ENCODE measurements at regions not wholly inside any gene's neighbourhood (a gene's known extent, or its start where the extent isn't known, plus 50 kb on each side); places are given as distances from the start of the nearest gene placed in this dataset.

DNA sequence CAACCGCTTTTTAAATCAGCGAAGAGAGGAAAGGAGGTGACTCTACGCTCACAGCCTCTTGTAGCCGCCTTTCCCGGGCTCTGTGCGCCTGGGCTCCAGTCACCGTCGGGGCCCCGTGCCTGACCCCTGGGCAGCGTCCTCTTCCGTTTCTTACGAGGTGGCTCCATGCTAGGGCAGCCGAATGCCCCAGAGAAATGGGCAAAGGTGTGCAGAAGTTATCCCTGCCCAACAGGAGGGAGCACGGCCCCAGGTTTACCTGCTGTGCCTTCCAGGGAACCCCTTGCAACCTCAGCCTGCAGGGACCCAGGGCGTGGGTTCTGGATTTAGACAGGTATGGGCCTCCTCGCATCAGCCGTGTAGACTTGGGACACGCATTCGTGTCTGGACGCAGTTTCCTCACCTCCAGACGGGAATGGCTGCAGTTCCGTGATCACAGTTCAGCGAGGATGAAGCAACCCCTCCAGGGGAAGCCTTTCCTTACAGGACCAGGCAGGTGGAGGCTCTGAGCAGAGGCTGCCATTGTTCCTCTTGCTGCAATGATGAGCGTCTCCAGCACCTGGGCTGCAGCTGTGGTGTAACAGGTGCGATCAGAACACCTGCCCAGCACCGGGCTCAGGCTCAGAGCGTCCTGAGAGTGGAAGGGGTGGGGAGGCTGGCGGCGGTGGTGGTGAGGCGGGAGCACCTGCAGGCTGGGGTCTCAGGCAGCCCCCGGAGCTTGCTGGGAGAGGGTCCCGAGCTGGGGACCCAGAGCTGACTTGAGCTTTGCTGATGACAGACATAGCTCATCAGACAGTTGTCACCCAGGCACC is 81.3 kb upstream of the BHLHE23 start:
- peaks cover 44% of the 10 kb centered on the region for H3K27me3 Mint-ChIP-seq
- Histone ChIP-seq H3K27ac (ENCODE audit: low read depth in 1 of 2, low read length in 2 of 2) (no peak overlapping the region), H3K36me3 (ENCODE audit: insufficient read depth, low read length) (no peaks in the 10 kb centered on the region), H3K9me3 (ENCODE audit: control insufficient read depth in 1 of 2, insufficient read depth in 1 of 2, low read length in 2 of 2) (peaks cover 0 to 41% of the 10 kb centered on the region in 2 experiments), H3K27me3 (ENCODE audit: control insufficient read depth in 1 of 2, insufficient read depth in 2 of 2, low read length in 2 of 2) (peaks cover 20 to 39% of the 10 kb centered on the region in 2 experiments), H3K4me3 (ENCODE audit: low read length) (no peak overlapping the region), H3K4me1 (ENCODE audit: insufficient read depth, low read length) (no peaks in the 10 kb centered on the region)
- POLR2A ChIA-PET = no interaction called here
- no peak overlapping the region for H3K4me3 Mint-ChIP-seq
- TF ChIP-seq, protein P1, sequence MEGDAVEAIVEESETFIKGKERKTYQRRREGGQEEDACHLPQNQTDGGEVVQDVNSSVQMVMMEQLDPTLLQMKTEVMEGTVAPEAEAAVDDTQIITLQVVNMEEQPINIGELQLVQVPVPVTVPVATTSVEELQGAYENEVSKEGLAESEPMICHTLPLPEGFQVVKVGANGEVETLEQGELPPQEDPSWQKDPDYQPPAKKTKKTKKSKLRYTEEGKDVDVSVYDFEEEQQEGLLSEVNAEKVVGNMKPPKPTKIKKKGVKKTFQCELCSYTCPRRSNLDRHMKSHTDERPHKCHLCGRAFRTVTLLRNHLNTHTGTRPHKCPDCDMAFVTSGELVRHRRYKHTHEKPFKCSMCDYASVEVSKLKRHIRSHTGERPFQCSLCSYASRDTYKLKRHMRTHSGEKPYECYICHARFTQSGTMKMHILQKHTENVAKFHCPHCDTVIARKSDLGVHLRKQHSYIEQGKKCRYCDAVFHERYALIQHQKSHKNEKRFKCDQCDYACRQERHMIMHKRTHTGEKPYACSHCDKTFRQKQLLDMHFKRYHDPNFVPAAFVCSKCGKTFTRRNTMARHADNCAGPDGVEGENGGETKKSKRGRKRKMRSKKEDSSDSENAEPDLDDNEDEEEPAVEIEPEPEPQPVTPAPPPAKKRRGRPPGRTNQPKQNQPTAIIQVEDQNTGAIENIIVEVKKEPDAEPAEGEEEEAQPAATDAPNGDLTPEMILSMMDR (IDR thresholded peaks at IDR 0.05) = no peak
- CTCF ChIA-PET = no interaction called here
- H3K36me3 Mint-ChIP-seq (ENCODE audit: low read depth) = no peaks in the 10 kb centered on the region
- intact Hi-C loops (cut with DNase I, micrococcal nuclease) = no loop called here
- H3K27ac Mint-ChIP-seq = no peak overlapping the region
- H3K4me1 Mint-ChIP-seq (ENCODE audit: low read depth) = no peaks in the 10 kb centered on the region
- ATAC-seq (ENCODE audit: poor library complexity) (no peak), DNase-seq (peak in 1 of 14 experiments; percentile 21)
- H3K9me3 Mint-ChIP-seq = no peaks in the 10 kb centered on the region

DNA sequence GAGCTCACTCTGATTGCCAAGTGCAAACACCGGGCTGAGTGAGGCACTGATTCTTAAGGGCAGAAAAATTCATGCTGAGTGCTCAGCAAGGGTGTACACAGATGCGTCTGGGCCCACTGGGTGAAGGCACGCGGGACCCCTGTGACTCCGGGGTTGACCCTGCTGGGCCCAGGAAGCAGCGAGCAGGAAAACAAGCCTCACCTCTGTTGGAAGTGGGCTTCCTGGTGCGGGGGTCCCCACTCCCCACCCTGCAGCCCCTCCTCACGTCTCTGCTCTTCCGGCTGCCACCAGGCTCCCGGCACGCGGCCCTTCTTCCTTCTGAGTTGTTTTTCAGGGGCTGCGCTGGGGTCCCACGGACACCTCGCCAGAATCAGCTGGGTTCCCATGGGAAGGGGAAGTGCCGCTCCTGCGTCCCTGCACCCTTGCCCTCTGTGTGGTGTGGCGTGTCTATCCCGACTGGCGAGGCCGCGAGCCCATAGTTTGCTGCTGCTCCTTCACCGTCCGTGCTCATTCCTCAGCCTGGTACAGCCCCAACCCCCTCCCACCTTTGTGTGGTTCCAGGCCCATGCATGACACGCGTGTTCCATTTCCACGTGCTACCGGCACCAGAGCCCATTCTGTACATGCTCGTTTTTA is 80.6 kb upstream of the BHLHE23 start:
- Histone ChIP-seq H3K36me3 (ENCODE audit: insufficient read depth, low read length) (no peaks in the 10 kb centered on the region), H3K9me3 (ENCODE audit: control insufficient read depth in 1 of 2, insufficient read depth in 1 of 2, low read length in 2 of 2) (peaks cover 0 to 45% of the 10 kb centered on the region in 2 experiments), H3K4me1 (ENCODE audit: insufficient read depth, low read length) (no peaks in the 10 kb centered on the region), H3K4me3 (ENCODE audit: low read length) (no peak overlapping the region), H3K27ac (ENCODE audit: low read depth in 1 of 2, low read length in 2 of 2) (no peak overlapping the region), H3K27me3 (ENCODE audit: control insufficient read depth in 1 of 2, insufficient read depth in 2 of 2, low read length in 2 of 2) (peaks cover 26 to 36% of the 10 kb centered on the region in 2 experiments)
- DNase-seq (peak in 1 of 14 experiments; percentile 27), ATAC-seq (ENCODE audit: poor library complexity) (no peak)
- Mint-ChIP-seq H3K27me3 (peaks cover 42% of the 10 kb centered on the region), H3K4me3 (no peak overlapping the region), H3K36me3 (ENCODE audit: low read depth) (no peaks in the 10 kb centered on the region), H3K9me3 (no peaks in the 10 kb centered on the region), H3K4me1 (ENCODE audit: low read depth) (no peaks in the 10 kb centered on the region), H3K27ac (no peak overlapping the region)
- intact Hi-C loops (cut with DNase I, micrococcal nuclease) = no loop called here
- TF ChIP-seq, protein P1 (IDR thresholded peaks at IDR 0.05) = no peak
- CTCF ChIA-PET = no interaction called here
- POLR2A ChIA-PET = no interaction called here

DNA sequence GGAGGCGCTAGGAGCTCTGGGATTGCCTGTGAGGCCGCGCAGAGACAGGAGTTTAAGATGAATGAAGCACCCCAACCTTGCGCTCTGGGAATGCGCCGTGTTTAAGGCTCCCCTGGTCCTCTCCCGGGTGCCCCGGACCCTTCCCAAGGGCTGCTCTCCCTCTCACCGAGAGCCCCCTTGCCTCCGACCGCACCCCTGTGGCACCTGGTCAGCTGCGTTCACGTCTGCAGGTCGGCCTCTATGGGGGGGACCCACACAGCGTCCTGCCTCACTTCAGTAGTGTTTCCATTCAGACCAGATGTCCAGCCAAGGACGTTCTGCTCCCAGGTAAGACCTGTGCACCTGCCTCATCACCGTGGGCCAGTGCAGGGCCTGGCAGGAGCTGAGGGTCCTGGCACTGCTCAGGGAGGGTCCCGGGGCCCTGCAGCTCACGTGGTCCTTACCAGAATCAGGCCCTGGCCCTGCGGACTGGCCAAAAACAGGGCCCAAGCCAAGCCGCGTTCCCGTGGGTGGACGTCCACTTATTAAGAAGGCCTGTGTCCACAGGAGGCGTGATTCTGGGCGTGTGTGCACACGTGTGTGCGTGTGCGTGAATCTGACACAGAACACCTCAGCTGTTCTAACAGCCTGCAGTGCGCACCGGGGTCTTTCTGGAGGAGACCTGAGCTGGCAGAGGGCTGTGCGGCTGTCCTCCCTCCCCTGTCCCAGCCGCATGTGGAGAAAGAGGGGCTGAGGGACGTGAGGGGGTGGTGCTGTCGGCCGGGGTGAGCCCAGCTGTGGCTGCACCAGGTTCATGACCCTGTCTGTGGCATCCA is 79.9 kb upstream of the BHLHE23 start:
- H3K4me3 Mint-ChIP-seq = no peak overlapping the region
- DNase-seq (peak in 1 of 14 experiments; percentile 30), ATAC-seq (ENCODE audit: poor library complexity) (no peak)
- H3K4me1 Mint-ChIP-seq (ENCODE audit: low read depth) = no peaks in the 10 kb centered on the region
- peaks cover 25 to 30% of the 10 kb centered on the region in 2 experiments for H3K27me3 ChIP-seq (ENCODE audit: control insufficient read depth in 1 of 2, insufficient read depth in 2 of 2, low read length in 2 of 2)
- no peaks in the 10 kb centered on the region for H3K36me3 ChIP-seq (ENCODE audit: insufficient read depth, low read length)
- TF ChIP-seq, protein P1 (IDR thresholded peaks at IDR 0.05) = no peak
- intact Hi-C loops (cut with DNase I, micrococcal nuclease) = no loop called here
- no peaks in the 10 kb centered on the region for H3K9me3 Mint-ChIP-seq
- H3K9me3 ChIP-seq (ENCODE audit: control insufficient read depth in 1 of 2, insufficient read depth in 1 of 2, low read length in 2 of 2) = peaks cover 0 to 46% of the 10 kb centered on the region in 2 experiments
- POLR2A ChIA-PET = no interaction called here
- H3K27ac ChIP-seq (ENCODE audit: low read depth in 1 of 2, low read length in 2 of 2) = no peak overlapping the region
- peaks cover 48% of the 10 kb centered on the region for H3K27me3 Mint-ChIP-seq
- H3K36me3 Mint-ChIP-seq (ENCODE audit: low read depth) = no peaks in the 10 kb centered on the region
- CTCF ChIA-PET = no interaction called here
- H3K4me1 ChIP-seq (ENCODE audit: insufficient read depth, low read length) = no peaks in the 10 kb centered on the region
- no peak overlapping the region for H3K4me3 ChIP-seq (ENCODE audit: low read length)
- no peak overlapping the region for H3K27ac Mint-ChIP-seq

All from CD4-positive, alpha-beta T cell (primary cell).